Lung microvascular endothelial cell (primary cell): ENCODE measurements at regions not wholly inside any gene's neighbourhood (a gene's known extent, or its start where the extent isn't known, plus 50 kb on each side); places are given as distances from the start of the nearest gene placed in this dataset.
"Not testable (repeated sequence)": the region's sequence is repeated elsewhere in the genome, so short reads cannot be mapped to it uniquely, and the experiment has no call there.

ENCODE experiments used
- DNase-seq, 2 donors: peaks; one replicate each; pipeline versions ENCODE4 v3.0.0 to v3.0.0-alpha.2; 2010; ENCODE audit warnings: low read depth in 2 of 2

DNA sequence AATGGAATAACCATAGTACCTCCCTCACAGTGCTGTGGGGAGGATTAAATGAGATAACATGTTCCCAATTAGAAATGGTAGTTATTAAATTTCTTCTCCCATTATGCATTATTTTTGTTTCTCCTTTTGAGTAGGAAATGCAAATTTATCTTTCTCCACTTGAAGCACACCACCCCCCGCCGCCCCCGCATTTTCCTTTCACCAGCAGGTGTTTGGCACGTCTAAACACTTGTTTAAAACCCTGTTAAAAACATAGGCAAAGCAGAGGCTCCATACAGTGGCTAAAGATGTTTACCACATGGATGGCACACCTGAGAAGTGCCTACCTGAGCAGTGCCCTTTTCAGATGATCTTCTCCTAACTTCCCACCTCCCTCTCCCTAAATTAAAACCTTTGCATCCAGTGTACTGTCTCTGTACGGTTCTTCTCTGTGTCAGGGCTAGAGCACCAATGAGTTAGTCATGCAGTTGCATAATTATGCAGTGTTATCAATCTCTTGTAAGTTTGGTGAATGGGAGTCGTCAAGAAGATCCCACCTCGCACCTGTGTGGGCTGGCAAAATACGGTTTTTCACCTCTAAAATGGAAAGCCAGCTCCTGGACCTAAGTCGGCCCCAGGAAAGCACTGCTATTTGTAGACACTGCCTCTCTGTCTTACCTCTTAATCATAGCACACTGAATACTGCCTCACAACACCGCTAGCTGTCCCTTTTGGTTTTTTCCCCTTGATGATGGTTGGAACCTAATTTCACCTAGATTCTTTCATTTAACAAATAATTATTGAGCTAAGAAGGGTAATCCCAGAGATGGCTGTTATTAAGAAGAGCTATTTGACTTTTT is 122.0 kb downstream of the CT47B1 start:
- no peak for DNase-seq

DNA sequence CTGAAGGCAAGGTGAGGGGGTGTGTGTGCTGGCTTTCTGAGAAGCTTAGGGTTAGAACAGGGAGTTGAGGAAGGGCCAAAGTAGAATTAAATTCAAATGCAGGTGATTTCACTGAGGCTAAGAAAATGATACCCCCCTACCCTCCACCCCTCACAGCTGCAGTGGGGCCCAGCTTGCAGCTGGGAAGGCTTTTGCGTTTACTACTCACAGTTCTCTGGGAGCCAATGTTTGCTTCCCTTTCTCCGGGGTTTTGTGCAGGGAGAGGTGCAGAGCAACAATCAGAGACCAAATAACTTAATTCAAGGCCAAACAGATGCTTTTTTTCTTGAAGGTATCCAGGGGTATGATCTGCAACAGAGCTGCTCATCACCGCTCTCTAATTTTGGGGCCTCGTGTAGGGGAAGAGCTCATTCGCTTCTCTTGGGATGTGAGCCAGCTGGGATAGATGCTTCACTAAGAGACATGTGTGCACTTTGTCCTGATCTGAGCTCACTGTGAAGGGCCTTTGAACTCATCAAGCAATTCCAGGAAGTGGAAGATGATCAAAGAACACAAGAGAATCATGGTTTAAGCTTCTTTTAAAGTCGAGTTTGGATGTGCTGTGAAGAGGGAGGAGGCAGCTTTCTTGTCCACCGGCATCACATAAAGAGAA is 122.7 kb upstream of the C1GALT1C1 start:
- DNase-seq = no peak

DNA sequence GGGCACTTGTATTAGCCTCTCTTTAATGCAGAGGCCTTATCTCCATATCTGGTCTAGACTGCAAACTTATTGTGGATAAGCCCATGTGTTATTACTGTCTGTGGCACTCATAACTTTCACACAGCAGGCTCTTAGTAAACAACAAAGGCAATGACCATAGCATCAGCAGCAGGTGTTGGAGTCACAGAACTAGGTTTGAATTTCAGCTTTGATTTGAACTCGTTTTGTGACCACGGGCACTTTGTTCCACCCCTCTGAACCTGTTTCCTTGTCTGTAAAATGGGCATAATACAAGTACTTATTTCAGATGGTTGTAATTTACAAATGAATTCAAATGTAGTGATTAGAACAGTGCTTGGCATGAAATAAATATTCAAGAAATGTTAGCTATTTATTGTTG is 121.8 kb upstream of the C1GALT1C1 start:
- no peak for DNase-seq

DNA sequence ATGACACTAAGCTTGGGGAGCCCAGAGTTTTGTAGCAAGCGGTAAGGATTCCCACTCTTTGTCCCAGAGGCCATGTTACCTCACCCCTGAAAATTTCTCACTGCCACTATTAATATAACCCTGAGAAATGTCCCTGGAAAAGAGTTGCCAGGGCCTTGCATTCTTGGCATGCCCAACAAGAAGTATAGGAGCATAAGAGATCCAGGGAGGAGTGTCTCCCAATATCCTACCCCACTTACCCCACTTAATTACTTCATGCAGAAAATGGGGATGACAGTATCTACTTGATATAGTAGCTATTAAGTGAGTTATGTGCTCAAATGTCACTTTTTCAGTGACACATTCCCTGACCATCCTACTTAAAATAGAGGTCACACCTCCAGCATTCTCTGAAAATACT is 120.5 kb upstream of the C1GALT1C1 start:
- no peak for DNase-seq

DNA sequence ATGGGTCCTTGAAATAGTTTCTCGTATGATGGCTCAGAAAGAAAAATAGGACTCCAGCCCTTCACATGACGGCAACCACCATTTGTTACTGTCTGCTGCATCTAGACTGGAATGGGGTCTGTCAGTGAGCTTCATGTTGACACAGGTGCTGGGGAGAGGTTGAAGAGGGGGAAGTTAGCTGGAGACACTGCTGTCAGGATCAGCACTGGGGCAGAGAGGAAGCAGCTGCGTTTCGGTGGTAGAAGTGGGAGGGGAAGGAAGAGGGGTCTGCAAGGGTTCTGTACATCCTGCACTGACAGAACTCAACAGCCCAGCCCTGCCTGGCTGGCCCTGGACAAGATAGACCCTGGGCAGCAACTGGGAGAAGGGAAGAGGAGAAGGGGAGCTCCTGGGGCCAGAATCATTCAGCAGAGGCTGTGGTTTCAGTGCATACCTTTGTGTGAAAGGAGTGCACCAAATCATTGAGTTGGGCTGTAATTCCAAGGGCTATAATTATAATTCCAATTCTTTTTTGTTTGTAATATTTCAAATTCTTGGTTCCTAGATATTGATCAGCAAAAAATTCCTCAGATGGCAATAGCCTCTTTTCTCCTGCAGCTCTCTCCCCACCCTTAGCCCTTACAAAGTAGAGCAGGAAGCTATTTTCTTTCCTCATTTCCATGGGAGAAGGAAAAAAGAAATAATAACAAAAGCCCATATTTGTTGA is 119.4 kb upstream of the C1GALT1C1 start:
- peak; percentile 70 to 71 for DNase-seq

DNA sequence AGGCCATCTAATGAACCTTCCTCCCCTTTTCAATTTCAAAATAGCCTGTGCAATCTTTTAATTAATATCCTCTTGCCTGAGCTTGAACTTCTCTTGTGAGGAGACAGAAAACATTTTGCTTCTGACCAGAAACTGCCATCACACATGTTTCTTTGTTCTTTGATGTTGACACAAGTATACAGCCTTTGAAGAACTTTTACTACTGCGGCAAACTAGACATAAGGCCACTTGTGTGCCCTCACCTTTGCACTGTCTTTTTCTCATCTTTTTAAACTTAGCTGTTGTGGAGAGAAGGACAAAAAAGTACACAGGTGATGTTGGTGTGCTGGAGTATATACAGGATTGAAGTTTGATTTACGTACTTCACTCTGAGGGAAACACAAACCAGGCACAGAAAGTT is 116.3 kb upstream of the C1GALT1C1 start:
- DNase-seq = no peak

DNA sequence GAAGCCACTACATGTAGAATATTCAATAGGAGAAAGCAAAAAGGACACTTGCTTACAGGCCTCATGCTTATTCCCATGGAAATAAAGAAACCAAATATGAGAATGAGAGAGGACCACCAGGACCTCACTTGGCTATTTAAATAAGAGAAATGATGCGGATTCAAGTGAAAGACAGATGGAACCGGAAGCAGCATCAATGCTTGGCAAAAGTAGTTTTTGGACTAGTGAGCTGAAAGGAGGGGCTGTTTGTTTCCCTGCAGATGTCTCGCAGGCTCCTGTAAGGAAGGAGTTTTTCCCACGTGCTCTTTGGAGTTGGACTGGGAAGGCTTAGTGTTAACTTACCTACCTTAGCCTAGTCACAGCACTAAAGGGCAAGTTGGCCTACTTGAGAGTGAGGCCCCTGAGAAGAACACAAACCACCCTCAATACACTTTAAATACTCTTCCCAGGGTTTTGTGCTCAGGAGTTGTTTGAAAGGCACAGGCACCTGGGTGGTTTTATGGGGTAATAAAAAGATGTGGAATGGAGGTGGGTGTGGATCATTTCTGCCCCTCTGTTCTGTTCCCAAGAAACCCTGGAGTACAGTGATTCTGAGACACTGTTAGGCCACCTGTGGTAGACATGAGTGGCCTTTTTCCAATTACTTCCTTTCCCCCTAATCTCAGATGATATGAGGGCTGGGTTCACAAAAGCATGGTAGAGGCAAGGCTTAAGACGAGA is 113.3 kb upstream of the C1GALT1C1 start:
- no peak for DNase-seq

DNA sequence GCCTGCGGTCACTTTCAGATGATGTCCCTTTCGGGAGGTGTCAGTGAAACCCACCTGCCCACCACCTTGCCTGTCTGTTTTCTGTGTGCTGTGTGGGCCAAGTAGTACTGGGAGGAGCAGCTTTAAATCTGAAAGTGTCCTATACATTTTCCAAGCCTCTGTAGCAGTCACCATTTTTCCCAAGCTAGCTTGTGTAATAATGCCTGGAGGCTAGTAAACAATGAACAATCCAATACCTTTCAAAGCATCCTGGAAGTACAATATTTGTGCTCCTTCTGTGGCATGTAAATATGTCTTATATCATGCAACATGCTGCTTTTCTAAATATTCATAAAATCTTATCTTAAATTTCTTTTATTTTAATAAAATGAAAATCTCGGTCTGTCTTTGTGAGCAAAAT is 111.6 kb upstream of the C1GALT1C1 start:
- DNase-seq = no peak

DNA sequence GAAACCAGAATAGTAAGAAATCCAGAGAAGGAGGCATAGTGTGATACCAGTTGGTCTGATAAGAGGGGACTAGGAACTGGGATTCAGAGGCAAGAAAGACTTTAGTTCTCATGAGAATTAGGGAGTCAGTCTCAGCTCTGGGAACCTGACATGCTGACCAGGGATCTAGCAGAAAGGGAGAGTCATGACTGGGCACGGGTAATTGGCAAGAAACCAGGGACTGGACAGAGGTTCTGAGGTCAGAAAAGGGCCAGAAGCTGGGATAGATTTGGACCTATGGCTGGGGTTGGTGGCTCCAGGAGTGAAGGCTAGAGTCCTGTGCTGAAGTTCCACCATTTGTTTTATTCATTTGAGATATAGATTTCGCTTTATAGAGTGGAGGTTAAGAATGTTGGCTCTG is 110.2 kb upstream of the C1GALT1C1 start:
- peak in 1 of 2 donors; percentile 10 for DNase-seq

DNA sequence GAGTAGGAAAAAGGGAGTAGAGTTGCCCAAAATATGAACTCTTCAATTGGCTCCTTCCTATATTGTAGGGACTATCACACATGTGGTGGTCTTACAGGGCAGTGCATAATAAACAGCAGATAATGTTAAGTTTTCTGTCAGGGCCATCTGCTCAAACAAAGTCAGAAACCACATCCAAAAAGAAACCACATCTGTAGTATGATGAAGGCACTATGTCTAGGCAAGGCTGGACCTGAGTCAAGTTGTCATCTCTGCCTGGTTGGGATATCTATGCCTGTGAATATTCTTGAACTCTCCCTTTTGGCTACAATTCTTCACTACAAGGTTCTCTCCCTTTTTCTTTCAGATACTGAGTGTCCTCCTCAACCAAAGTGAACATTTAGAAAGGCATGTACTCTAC is 109.4 kb upstream of the C1GALT1C1 start:
- DNase-seq = no peak

DNA sequence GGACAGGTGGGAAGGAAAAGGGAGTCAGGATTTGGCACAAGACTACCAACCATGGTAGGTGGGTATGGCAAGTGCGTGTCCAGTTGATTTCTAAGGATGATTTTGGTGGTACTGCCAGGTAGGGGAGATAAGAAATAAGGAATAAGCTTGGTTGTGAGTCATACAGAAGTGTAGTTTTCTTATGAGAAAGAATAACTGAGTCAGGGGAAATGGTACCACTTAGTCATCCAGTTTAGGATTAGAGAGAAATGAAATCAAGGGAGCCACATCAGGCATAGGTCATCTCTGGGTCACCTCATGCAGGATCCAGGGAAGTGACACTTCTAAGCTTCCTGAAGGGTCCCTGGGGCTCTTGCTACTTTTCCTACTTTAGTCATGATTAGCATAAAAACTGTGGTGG is 107.1 kb upstream of the C1GALT1C1 start:
- DNase-seq = peak in 1 of 2 donors; percentile 75

DNA sequence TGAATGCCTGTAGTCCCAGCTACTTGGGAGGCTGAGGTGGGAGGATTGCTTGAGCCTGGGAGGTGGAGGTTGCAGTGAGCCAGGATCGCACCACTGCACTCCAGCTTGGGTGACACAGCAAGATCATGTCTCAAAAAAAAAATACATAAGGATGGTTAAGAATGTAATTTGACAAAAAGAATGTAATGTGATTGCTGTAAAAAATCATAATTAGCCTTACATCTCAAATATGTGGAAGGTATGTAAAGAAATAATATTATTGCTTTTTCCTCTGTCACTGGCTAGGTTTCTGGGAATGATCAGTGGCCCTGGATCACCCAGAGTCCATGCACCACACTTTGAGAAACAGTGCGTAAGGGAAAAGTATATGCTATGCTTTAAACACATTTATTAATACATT is 106.1 kb upstream of the C1GALT1C1 start:
- DNase-seq = no peak

DNA sequence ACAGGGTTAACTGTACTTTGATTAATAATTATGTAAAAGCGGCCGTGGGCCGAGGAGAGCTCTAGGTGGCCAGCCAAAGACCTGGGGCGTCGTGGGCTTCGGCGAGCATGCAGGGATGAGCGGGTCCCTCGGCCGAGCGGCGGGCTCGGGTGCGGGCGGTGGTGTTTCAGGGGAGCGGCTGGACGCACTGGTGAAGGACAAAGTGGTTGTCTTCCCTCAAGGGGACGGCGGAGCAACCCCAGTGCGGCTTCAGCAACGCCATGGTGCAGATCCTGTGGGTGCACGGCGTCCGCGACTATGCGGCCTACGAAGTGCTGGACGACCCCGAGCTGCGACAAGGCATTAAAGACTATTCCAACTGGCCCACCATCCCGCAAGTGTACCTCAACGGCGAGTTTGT is 103.0 kb upstream of the C1GALT1C1 start:
- DNase-seq = no peak

DNA sequence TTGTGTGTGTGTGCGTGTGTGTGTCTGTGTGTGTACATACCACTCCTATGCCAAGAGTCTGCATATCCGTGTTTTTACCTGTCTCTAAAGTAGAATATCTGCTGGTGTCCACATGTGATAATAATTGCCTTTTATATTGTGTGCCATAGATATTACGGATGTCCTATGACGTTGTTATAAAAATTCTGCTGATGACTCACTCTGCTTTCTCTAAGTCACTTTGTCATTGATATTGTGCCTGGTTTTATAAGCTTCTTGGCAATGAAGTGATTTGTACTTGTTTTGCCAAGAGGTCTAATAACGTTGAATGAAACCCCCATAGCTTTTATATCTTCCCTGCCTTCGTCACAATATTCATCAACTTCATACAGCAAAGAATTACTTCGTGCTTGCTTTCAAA is 102.6 kb upstream of the C1GALT1C1 start:
- DNase-seq = peak; percentile 38 to 41

DNA sequence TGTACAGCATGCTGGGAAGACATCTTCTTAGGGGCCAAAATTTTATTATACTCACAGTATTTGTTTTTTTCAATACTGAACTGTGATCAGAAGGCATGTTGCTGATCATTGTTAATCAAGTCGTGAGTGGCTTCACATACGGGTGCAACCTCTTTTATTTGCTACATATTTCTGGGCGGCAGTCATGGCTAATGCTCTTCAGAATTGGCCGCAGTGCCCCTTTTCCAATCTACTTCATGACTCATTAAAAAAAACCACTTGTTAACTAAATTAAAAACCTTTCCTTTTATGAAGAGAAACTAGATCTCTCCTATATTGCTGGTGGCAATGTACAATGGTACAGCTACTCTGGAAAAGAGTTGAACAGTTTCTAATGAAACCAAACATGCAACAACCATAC is 101.5 kb upstream of the C1GALT1C1 start:
- no peak for DNase-seq

DNA sequence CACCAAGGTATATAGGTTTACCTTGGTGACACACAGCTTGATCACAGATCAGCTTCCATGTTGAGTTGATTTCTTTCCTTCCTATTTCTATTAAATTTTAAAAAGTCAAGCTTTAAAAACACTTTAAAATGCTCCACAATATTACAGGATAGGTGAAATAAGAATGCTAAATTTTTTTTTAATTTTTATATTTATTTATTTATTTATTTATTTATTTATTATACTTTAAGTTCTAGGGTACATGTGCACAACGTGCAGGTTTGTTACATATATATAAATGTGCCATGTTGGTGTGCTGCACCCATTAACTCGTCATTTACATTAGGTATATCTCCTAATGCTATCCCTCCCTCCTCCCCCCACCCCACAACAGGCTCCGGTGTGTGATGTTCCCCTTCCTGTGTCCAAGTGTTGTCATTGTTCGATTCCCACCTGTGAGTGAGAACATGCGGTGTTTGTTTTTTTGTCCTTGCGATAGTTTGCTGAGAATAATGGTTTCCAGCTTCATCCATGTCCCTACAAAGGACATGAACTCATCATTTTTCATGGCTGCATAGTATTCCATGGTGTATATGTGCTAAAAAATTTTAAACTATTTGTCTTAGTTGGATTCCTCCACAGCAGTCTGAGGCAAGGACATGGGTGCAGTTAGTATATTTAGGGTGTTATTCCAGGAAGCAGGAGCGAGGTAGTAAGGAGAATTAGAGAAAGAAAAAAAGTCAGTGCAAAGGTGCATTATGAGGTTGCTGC is 99.8 kb upstream of the C1GALT1C1 start:
- DNase-seq = not testable (repeated sequence)

DNA sequence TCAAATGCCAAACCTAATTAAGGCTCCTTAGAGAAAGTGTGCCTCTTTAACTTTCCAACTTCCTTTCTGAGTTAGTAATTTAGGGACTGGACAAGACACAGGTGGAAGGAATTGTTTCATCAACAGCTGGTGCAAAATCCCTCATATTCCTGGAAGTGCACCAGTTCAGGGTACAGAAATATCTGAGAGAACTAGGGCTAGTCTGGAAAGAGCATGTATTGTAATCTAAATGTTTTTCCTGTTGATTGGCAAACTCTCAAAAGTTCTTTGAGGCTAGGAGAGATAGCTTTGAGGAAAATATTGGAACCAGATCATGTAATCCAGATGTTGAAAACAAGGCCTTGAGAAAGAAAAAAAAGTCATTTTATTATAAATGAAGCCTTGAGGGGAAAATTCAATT is 98.1 kb upstream of the C1GALT1C1 start:
- no peak for DNase-seq

DNA sequence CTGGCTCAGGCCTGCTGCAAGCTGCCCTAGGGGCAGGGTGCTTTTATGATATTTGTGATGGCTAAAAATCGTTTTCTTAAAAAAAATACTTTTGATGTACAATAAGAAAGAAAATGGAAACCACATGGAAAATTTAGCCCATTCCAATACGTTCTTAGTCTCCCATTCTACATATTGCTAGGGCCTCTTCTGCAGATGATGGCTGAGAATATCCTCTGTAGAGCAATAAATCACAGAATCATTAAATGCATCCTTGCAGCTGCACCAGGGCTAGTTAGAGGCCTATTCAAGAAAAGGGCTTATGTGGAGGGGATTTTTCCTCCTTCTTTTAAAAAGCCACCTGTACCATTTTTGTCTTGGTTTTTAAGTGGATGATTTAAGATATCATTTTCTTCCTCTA is 97.6 kb upstream of the C1GALT1C1 start:
- no peak for DNase-seq

DNA sequence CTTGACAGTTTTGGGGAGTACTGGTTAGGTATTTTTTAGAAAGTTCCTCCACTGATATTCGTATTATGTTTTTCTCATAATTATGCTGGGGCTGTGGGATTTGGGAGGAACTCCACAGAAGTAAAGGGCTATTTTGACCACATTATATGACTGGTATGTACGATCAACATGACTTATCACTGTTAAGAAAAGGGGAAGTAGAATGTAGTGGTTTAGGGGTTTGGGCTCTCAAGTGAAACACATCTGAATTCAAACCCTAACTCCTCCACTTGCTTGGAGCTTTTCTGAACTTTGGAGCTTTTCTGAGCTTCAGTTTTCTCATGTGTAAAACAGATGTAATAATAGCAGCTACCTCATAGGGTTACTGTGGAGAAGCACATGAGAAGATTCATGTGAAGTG is 96.4 kb upstream of the C1GALT1C1 start:
- no peak for DNase-seq

DNA sequence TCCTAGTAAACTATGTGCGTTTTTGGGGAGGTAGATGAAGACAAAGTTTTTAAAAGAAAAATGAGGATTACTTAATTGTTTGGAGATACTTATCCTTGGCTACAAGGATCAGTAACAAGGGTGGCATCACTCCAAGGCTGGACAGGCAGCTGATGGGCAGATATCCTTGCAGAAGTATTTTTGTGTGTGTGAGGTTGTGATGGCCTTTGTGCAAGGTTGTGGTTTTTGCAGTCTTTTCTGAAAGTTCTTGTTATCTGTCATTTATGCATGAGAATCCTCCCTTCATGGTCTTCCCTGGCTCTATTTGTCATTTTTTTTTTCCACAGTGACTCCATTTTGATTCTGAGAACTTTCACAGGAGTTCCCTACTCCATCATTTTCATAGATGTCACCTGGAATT is 96.0 kb upstream of the C1GALT1C1 start:
- DNase-seq = no peak

DNA sequence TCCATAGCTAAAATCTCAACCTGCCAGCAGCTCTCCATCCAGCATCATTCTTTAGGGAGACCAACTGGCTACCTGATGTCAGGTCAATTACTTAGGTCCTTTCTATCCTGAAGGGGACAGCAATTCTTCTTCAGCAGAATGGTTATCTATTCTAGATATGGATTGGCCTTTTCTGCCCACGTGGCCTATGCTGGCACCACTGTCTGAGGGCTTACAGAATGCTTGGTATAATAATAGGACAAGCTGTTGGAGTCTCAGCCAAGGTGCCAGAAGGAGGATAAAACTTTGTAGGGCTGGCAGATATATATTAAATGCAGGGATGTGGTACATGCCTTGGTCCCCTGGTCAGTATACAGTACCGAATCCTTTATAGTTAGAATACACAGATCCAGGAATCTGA is 89.8 kb upstream of the C1GALT1C1 start:
- DNase-seq = no peak
